Astrocyte (in vitro differentiated cells and primary cell): ENCODE measurements at regions not wholly inside any gene's neighbourhood (a gene's known extent, or its start where the extent isn't known, plus 50 kb on each side); places are given as distances from the start of the nearest gene placed in this dataset.

Experiments used
- DNase-seq: peaks from one replicate; pipeline ENCODE4 v3.0.0-alpha.2; 2010; ENCODE audit warnings: low read depth
- FAIRE-seq: peaks from 2 replicates; lab custom pipeline; 2011; peaks lifted over from hg19 to GRCh38; lab: Jason Lieb, UNC
- H2AFZ ChIP-seq: 2 replicates; pipeline ENCODE4 v1.6.0; 2012; ENCODE audit warnings: low read depth, low read length, inconsistent platforms
- H3K27ac ChIP-seq: 2 replicates; pipeline ENCODE4 v1.5.1; 2011; ENCODE audit warnings: low read depth, low read length, inconsistent platforms
- H3K27me3 ChIP-seq: 2 replicates; pipeline ENCODE4 v1.6.0; 2011; ENCODE audit warnings: low read length, inconsistent platforms; ENCODE audit not compliant: insufficient read depth
- H3K36me3 ChIP-seq: 2 replicates; pipeline ENCODE4 v1.5.1; 2011; ENCODE audit warnings: low read length, inconsistent platforms; ENCODE audit not compliant: insufficient read depth
- H3K4me1 ChIP-seq: 2 replicates; pipeline ENCODE4 v1.5.1; 2011; ENCODE audit warnings: low read length, inconsistent platforms; ENCODE audit not compliant: insufficient read depth
- H3K4me2 ChIP-seq: 2 replicates; pipeline ENCODE4 v1.6.0; 2012; ENCODE audit warnings: low read length, inconsistent platforms
- H3K4me3 ChIP-seq: 2 replicates; pipeline ENCODE4 v1.5.1; 2011; ENCODE audit warnings: low read depth, mild to moderate bottlenecking, low read length, inconsistent platforms; ENCODE audit not compliant: insufficient read depth
- H3K79me2 ChIP-seq: 2 replicates; pipeline ENCODE4 v1.6.0; 2012; ENCODE audit warnings: mild to moderate bottlenecking, low read length, inconsistent platforms; ENCODE audit not compliant: insufficient read depth
- H3K9ac ChIP-seq: 2 replicates; pipeline ENCODE4 v1.6.0; 2012; ENCODE audit warnings: mild to moderate bottlenecking, low read length, inconsistent platforms
- H3K9me3 ChIP-seq: 2 replicates; pipeline ENCODE4 v1.5.1; 2012; ENCODE audit warnings: low read depth, mild to moderate bottlenecking, low read length, inconsistent platforms; ENCODE audit not compliant: insufficient read depth
- H4K20me1 ChIP-seq: 2 replicates; pipeline ENCODE4 v1.6.0; 2012; ENCODE audit warnings: low read length, inconsistent platforms; ENCODE audit not compliant: insufficient read depth
- H3K27ac Mint-ChIP-seq: one replicate; pipeline ENCODE4 v1.8.0; 2021; ENCODE audit warnings: mild to moderate bottlenecking, mixed read lengths; ENCODE audit not compliant: unreplicated experiment
- H3K27me3 Mint-ChIP-seq: one replicate; pipeline ENCODE4 v1.8.0; 2021; ENCODE audit warnings: low read depth, mixed read lengths; ENCODE audit not compliant: unreplicated experiment
- H3K36me3 Mint-ChIP-seq: one replicate; pipeline ENCODE4 v1.8.0; 2021; ENCODE audit warnings: low read depth, mixed read lengths; ENCODE audit not compliant: unreplicated experiment
- H3K4me1 Mint-ChIP-seq: one replicate; pipeline ENCODE4 v1.8.0; 2021; ENCODE audit warnings: low read depth, mixed read lengths; ENCODE audit not compliant: unreplicated experiment
- H3K4me3 Mint-ChIP-seq: one replicate; pipeline ENCODE4 v1.8.0; 2021; ENCODE audit warnings: mild to moderate bottlenecking, moderate library complexity, mixed read lengths; ENCODE audit not compliant: unreplicated experiment
- H3K9me3 Mint-ChIP-seq: one replicate; pipeline ENCODE4 v1.8.0; 2021; ENCODE audit warnings: mild to moderate bottlenecking, mixed read lengths; ENCODE audit not compliant: unreplicated experiment
- CTCF ChIP-seq: IDR thresholded peaks from 2 replicates; pipeline ENCODE4 v1.5.1; 2011; ENCODE audit warnings: low read depth, mild to moderate bottlenecking, inconsistent platforms, low read length, moderate library complexity; ENCODE audit not compliant: insufficient read depth
- EZH2 ChIP-seq: IDR thresholded peaks from 2 replicates; pipeline ENCODE4 v1.6.1; 2012; ENCODE audit warnings: mild to moderate bottlenecking, low read length, inconsistent platforms; ENCODE audit not compliant: insufficient read depth

DNA sequence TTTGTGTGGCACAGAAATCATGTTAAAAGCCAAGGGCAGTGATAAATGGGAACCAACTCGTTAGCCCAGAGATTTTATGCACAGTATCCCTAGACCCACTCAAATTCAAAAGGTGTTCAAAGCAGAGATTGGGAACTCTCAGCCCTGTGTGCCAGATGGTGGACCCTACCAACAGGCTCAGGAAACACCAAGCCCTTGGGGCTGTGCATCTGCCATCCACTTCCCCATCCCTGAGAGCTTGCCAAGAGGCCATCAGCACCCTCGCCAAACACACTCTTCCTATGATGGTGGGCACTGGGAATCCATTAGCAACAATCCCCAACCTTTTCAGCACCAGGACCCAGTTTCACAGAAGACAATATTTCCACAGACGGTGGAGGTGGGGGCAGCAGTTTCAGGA, 194.2 kb upstream of the NFIA start:
- H3K4me3 Mint-ChIP-seq, result no peak overlapping the region

GRCh38 chr1:60886793-60887331, 195.5 kb upstream of the NFIA start:
- Mint-ChIP-seq H3K4me1 (peaks cover 9% of the 10 kb centered on the region), H3K9me3 (no peaks in the 10 kb centered on the region), H3K27me3 (peaks cover 4% of the 10 kb centered on the region), H3K4me3 (peak overlapping the region; percentile 51), H3K36me3 (no peaks in the 10 kb centered on the region), H3K27ac (no peak overlapping the region)
- Histone ChIP-seq H2AFZ (no peak overlapping the region), H3K36me3 (no peaks in the 10 kb centered on the region), H3K4me3 (no peak overlapping the region), H3K27me3 (peaks cover 8% of the 10 kb centered on the region), H4K20me1 (no peaks in the 10 kb centered on the region), H3K79me2 (no peaks in the 10 kb centered on the region), H3K9me3 (no peaks in the 10 kb centered on the region), H3K9ac (no peak overlapping the region), H3K4me1 (no peaks in the 10 kb centered on the region), H3K4me2 (no peak overlapping the region), H3K27ac (no peak overlapping the region)
- no peak for FAIRE-seq
- DNase-seq, result no peak
- TF ChIP-seq CTCF, result no peak
- TF ChIP-seq EZH2, result no peak

More for the DNA sequence above, 194.2 kb upstream of the NFIA start:
- no peaks in the 10 kb centered on the region for H3K9me3 Mint-ChIP-seq
- no peaks in the 10 kb centered on the region for H3K9me3 ChIP-seq
- peaks cover 8% of the 10 kb centered on the region for H3K27me3 ChIP-seq
- no peak for TF ChIP-seq CTCF
- no peak for TF ChIP-seq EZH2
- no peak overlapping the region for H3K27ac ChIP-seq
- H3K27ac Mint-ChIP-seq, result no peak overlapping the region
- H4K20me1 ChIP-seq, result no peaks in the 10 kb centered on the region
- no peak overlapping the region for H3K4me3 ChIP-seq
- H3K4me1 ChIP-seq, result no peaks in the 10 kb centered on the region
- no peak overlapping the region for H3K9ac ChIP-seq
- DNase-seq (no peak), FAIRE-seq (no peak)
- H3K36me3 Mint-ChIP-seq, result no peaks in the 10 kb centered on the region
- H3K4me1 Mint-ChIP-seq, result peaks cover 9% of the 10 kb centered on the region
- H3K79me2 ChIP-seq, result no peaks in the 10 kb centered on the region
- no peaks in the 10 kb centered on the region for H3K36me3 ChIP-seq
- peaks cover 4% of the 10 kb centered on the region for H3K27me3 Mint-ChIP-seq
- no peak overlapping the region for H2AFZ ChIP-seq
- H3K4me2 ChIP-seq, result no peak overlapping the region

DNA sequence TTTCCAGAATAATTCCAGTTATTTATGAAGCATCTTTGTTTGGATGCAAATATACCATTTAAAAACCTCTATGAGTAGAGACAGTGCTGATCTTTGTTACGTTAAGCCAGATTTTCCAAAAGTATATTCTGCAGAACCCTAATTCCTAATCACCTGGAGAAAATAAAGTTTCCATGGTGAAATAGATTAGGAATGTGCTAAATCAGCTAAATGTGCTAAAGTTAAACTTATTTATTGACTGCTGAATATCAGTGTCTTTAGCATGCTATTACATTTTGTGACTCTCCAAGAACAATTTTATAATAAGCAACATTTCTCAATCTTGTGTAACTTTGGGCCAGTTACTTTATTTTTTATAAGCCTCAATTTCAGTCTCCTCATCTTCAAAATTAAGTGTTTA, 196.3 kb upstream of the NFIA start:
- Mint-ChIP-seq H3K9me3 (no peaks in the 10 kb centered on the region), H3K36me3 (no peaks in the 10 kb centered on the region), H3K4me3 (no peak overlapping the region), H3K4me1 (peaks cover 9% of the 10 kb centered on the region), H3K27ac (no peak overlapping the region), H3K27me3 (peaks cover 4% of the 10 kb centered on the region)
- FAIRE-seq, result no peak
- H3K4me2 ChIP-seq, result no peak overlapping the region
- TF ChIP-seq EZH2, result no peak
- no peak for TF ChIP-seq CTCF
- H3K79me2 ChIP-seq, result no peaks in the 10 kb centered on the region
- no peaks in the 10 kb centered on the region for H3K4me1 ChIP-seq
- DNase-seq, result no peak
- no peaks in the 10 kb centered on the region for H3K36me3 ChIP-seq
- no peak overlapping the region for H3K4me3 ChIP-seq
- no peaks in the 10 kb centered on the region for H4K20me1 ChIP-seq
- peaks cover 8% of the 10 kb centered on the region for H3K27me3 ChIP-seq
- H3K27ac ChIP-seq, result no peak overlapping the region
- H3K9me3 ChIP-seq, result no peaks in the 10 kb centered on the region
- H3K9ac ChIP-seq, result no peak overlapping the region
- no peak overlapping the region for H2AFZ ChIP-seq
